Suprapubic skin (tissue), 4 donors: ENCODE measurements at regions not wholly inside any gene's neighbourhood (a gene's known extent, or its start where the extent isn't known, plus 50 kb on each side); places are given as distances from the start of the nearest gene placed in this dataset.

ENCODE experiments used
- DNase-seq, 2 donors: peaks; one replicate each; pipeline ENCODE4 v3.0.0-alpha.2; 2019; ENCODE audit warnings: low spot score in 2 of 2
- H3K27ac ChIP-seq: fragments of 200-600 bp; sonication (generic); one replicate; pipeline ENCODE4 v1.5.1; 2019
- H3K27me3 ChIP-seq: fragments of 200-600 bp; sonication (generic); one replicate; pipeline ENCODE4 v1.5.1; 2019
- H3K36me3 ChIP-seq: fragments of 200-600 bp; sonication (generic); one replicate; pipeline ENCODE4 v1.5.1; 2019
- H3K4me1 ChIP-seq: fragments of 200-600 bp; sonication (generic); one replicate; pipeline ENCODE4 v1.5.1; 2019
- H3K4me3 ChIP-seq: fragments of 200-600 bp; sonication (generic); one replicate; pipeline ENCODE4 v1.5.1; 2019; ENCODE audit warnings: mild to moderate bottlenecking
- H3K9me3 ChIP-seq: fragments of 200-600 bp; sonication (generic); one replicate; pipeline ENCODE4 v1.5.1; 2019
- EP300 ChIP-seq: sonication (generic); formaldehyde crosslinking; IDR thresholded peaks from one replicate; pipeline ENCODE4 v1.6.1; 2017; ENCODE audit warnings: antibody characterized with exemption
- POLR2A ChIP-seq, 2 donors: fragments of 450-650 bp; IDR thresholded peaks; one replicate each; pipeline ENCODE4 v1.6.1; 2017; ENCODE audit warnings: antibody characterized with exemption in 2 of 2, mild to moderate bottlenecking in 2 of 2, moderate library complexity in 2 of 2
- POLR2AphosphoS5 ChIP-seq, 3 donors: sonication (generic); formaldehyde crosslinking; IDR thresholded peaks; one replicate each; pipeline ENCODE4 v1.6.1; 2017; ENCODE audit warnings: antibody characterized with exemption in 3 of 3
- WGBS: methylation state at CpG from one replicate; pipeline ENCODE4 v1.1.5; 2018; 5-methylcytosine and 5-hydroxymethylcytosine counted together
- TF ChIP-seq, protein P1 (sequence below), 2 donors: fragments of 200-600 bp in 1 of 2; fragments of 450-650 bp in 1 of 2; sonication (generic) in 1 of 2; IDR thresholded peaks; one replicate each; pipeline ENCODE4 v1.5.1; 2016 to 2019; ENCODE audit warnings: antibody characterized with exemption in 2 of 2, mild to moderate bottlenecking in 1 of 2, moderate library complexity in 1 of 2

DNA sequence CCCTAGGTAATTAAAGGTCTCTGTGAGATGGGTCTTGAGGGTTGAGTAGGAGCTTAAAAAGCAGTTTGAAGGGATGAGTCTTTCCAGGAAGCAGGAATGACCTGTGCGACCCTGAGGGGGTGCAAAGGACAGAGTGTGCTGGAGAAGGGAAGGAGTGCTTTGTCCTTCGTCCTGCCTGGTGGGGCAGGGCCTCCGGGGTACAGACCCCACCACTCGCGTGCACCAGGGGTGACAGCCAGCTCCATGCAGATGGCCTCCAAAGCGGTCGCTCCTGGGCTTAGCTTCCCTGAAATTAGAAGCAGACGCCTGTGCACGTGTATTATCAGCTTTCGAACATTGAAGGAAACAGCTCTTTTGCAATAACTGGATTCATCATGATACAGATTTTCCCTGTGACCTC lies 959.8 kb downstream of the BRD1 start:
- WGBS = 52% methylated on average over 10 of the region's 10 CpGs
- Histone ChIP-seq H3K27me3 (peaks cover 39% of the 10 kb centered on the region), H3K9me3 (no peaks in the 10 kb centered on the region), H3K4me1 (no peaks in the 10 kb centered on the region), H3K27ac (no peak overlapping the region), H3K36me3 (no peaks in the 10 kb centered on the region), H3K4me3 (no peak overlapping the region)
- no peak for TF ChIP-seq POLR2A (IDR thresholded peaks at IDR 0.05)
- DNase-seq = no peak

DNA sequence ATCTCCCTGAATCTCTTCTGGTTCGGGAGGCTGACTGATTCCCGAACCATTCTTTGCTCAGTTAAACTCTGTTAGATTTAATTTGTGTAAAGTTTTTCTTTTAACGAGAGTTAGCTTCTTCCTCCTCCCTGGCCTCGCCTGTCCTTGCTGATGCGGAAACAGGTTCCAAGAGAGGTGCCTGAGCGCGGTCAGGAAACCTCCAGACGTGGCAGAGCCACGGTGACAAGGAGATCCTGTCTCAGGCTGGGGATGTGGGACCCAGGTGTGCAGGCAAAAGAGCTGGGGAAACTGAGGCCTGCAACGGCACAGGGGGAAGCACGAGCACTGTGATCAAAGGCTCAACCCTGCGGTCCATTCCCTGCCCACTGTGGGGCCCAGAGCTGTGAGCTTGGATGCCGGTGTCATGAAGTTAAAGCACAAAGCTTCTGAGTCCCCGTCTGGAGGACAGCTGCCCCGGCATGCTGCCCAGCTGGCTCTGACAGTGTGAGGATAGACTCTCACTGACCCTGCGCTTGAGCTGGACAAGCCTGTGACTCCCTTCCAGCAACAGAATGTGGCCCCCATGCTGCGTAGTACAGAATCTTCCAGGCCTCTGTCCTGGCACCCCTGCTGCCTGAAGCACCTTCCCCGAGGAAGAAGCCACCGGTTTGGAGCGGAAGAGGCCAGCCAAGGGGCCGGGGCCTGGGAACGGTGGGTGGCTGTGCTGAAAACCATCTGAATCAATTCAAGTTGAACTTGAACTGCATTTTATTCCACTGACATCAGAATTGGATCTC lies 960.6 kb downstream of the BRD1 start:
- H3K36me3 ChIP-seq = no peaks in the 10 kb centered on the region
- H3K27me3 ChIP-seq = peaks cover 36% of the 10 kb centered on the region
- no peaks in the 10 kb centered on the region for H3K9me3 ChIP-seq
- H3K4me1 ChIP-seq = no peaks in the 10 kb centered on the region
- TF ChIP-seq, protein P1, sequence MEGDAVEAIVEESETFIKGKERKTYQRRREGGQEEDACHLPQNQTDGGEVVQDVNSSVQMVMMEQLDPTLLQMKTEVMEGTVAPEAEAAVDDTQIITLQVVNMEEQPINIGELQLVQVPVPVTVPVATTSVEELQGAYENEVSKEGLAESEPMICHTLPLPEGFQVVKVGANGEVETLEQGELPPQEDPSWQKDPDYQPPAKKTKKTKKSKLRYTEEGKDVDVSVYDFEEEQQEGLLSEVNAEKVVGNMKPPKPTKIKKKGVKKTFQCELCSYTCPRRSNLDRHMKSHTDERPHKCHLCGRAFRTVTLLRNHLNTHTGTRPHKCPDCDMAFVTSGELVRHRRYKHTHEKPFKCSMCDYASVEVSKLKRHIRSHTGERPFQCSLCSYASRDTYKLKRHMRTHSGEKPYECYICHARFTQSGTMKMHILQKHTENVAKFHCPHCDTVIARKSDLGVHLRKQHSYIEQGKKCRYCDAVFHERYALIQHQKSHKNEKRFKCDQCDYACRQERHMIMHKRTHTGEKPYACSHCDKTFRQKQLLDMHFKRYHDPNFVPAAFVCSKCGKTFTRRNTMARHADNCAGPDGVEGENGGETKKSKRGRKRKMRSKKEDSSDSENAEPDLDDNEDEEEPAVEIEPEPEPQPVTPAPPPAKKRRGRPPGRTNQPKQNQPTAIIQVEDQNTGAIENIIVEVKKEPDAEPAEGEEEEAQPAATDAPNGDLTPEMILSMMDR (IDR thresholded peaks at IDR 0.05) = no peak
- no peak for TF ChIP-seq EP300
- TF ChIP-seq POLR2AphosphoS5 (IDR thresholded peaks at IDR 0.05) = no peak
- TF ChIP-seq POLR2A (IDR thresholded peaks at IDR 0.05) = no peak
- no peak overlapping the region for H3K4me3 ChIP-seq
- peak; percentile 43 to 69 for DNase-seq
- WGBS = 55% methylated on average over 22 of the region's 22 CpGs
- no peak overlapping the region for H3K27ac ChIP-seq

DNA sequence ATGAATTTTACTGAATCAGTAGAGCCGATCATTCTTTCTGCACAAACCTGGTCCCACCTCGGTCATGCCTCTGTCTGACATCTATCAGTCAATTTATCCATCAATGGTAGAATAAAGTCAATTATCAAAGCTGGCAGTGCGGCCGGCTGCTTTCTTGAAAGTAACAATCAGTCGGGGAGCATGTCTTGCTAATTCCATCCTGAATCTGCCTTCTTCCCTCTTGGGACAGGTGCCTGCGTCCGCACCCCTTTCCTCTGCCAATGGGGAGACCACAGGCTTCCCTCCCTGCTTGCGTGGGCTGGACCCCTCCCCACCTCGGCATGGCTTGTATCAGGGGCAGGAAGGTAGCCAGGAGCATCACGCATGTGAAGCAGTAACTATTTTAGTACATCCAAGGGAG lies 962.9 kb downstream of the BRD1 start:
- Histone ChIP-seq H3K4me1 (no peaks in the 10 kb centered on the region), H3K27ac (no peak overlapping the region), H3K27me3 (peaks cover 27% of the 10 kb centered on the region), H3K4me3 (no peak overlapping the region), H3K9me3 (no peaks in the 10 kb centered on the region), H3K36me3 (no peaks in the 10 kb centered on the region)
- DNase-seq = peak in 1 of 2 donors; percentile 74
- 64% methylated on average over 10 of the region's 10 CpGs for WGBS
- TF ChIP-seq POLR2AphosphoS5 (IDR thresholded peaks at IDR 0.05) (no peak), EP300 (no peak), POLR2A (IDR thresholded peaks at IDR 0.05) (no peak)
- TF ChIP-seq, protein P1 (IDR thresholded peaks at IDR 0.05) = no peak

DNA sequence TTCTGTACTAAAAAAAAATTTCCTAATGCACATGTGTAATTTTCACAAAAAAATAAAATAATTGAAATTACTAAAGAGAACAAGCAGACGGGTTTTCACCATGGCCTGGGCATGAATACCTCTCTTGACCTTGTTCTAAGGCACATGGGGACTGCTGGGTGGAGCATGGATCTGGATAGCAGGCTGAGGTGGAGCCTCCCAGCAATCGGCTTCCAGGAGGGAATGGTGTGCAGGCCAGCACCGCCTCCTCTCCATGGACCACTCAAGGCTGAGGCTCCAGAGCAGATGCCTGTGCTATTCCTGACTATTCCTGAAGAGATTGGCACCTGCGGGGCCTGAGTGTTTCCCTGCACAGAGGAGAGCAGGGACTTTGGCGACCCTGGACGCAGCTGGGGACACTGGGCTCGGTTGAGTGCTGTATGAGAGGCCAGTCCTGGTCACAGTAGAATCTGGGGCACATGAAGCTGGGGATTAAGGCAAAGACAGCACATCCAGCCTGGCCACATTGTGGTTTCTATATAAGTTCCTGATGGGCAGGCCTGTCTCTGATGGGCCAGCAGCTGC lies 963.6 kb downstream of the BRD1 start:
- H3K27ac ChIP-seq = no peak overlapping the region
- DNase-seq = peak in 1 of 2 donors; percentile 57
- peaks cover 30% of the 10 kb centered on the region for H3K27me3 ChIP-seq
- 74% methylated on average over 6 of the region's 7 CpGs for WGBS
- H3K36me3 ChIP-seq = no peaks in the 10 kb centered on the region
- TF ChIP-seq EP300 = no peak
- TF ChIP-seq POLR2AphosphoS5 (IDR thresholded peaks at IDR 0.05) = no peak
- TF ChIP-seq POLR2A (IDR thresholded peaks at IDR 0.05) = no peak
- TF ChIP-seq, protein P1 (IDR thresholded peaks at IDR 0.05) = no peak
- H3K4me1 ChIP-seq = no peaks in the 10 kb centered on the region
- no peak overlapping the region for H3K4me3 ChIP-seq
- H3K9me3 ChIP-seq = no peaks in the 10 kb centered on the region

DNA sequence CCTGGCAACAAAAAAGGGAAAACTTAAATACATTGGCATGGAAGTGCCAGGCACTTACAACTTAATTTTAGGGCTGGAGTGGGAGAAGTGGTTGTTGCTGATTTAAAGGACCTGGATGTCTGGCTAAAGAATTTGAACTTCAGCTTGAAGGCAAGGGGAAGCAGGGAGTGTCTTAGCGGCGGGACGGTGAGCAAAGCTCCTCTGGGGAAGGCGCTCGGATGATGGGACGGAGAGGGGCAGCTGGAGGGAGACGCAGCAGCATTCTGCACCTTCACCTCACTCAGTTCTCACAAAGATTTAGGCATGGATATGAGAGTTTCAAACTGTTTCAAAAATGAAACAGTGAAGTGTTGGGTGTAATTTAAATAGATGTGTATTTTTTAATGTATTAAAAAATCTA lies 967.1 kb downstream of the BRD1 start:
- Histone ChIP-seq H3K27ac (no peak overlapping the region), H3K27me3 (peaks cover 14% of the 10 kb centered on the region), H3K36me3 (no peaks in the 10 kb centered on the region), H3K4me3 (no peak overlapping the region), H3K4me1 (no peaks in the 10 kb centered on the region), H3K9me3 (no peaks in the 10 kb centered on the region)
- no peak for TF ChIP-seq EP300
- TF ChIP-seq, protein P1 (IDR thresholded peaks at IDR 0.05) = no peak
- WGBS = 73% methylated on average over 7 of the region's 7 CpGs
- DNase-seq = no peak
